ENCODE measurements at regions not wholly inside any gene's neighbourhood (a gene's known extent, or its start where the extent isn't known, plus 50 kb on each side); places are given as distances from the start of the nearest gene placed in this dataset.

- TF ChIP-seq, protein P1, sequence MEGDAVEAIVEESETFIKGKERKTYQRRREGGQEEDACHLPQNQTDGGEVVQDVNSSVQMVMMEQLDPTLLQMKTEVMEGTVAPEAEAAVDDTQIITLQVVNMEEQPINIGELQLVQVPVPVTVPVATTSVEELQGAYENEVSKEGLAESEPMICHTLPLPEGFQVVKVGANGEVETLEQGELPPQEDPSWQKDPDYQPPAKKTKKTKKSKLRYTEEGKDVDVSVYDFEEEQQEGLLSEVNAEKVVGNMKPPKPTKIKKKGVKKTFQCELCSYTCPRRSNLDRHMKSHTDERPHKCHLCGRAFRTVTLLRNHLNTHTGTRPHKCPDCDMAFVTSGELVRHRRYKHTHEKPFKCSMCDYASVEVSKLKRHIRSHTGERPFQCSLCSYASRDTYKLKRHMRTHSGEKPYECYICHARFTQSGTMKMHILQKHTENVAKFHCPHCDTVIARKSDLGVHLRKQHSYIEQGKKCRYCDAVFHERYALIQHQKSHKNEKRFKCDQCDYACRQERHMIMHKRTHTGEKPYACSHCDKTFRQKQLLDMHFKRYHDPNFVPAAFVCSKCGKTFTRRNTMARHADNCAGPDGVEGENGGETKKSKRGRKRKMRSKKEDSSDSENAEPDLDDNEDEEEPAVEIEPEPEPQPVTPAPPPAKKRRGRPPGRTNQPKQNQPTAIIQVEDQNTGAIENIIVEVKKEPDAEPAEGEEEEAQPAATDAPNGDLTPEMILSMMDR (IDR thresholded peaks at IDR 0.05; ENCODE audit: insufficient read depth, low read depth, low read length) = no peak
- no peak for TF ChIP-seq EZH2 (IDR thresholded peaks at IDR 0.05; ENCODE audit: insufficient read depth, low read length)
Observed at GRCh38 chr2:240207661-240208060, 67.2 kb upstream of the OTOS start.

All from astrocyte (in vitro differentiated cells and primary cell).